ENCODE measurements at regions not wholly inside any gene's neighbourhood (a gene's known extent, or its start where the extent isn't known, plus 50 kb on each side); places are given as distances from the start of the nearest gene placed in this dataset.

DNA sequence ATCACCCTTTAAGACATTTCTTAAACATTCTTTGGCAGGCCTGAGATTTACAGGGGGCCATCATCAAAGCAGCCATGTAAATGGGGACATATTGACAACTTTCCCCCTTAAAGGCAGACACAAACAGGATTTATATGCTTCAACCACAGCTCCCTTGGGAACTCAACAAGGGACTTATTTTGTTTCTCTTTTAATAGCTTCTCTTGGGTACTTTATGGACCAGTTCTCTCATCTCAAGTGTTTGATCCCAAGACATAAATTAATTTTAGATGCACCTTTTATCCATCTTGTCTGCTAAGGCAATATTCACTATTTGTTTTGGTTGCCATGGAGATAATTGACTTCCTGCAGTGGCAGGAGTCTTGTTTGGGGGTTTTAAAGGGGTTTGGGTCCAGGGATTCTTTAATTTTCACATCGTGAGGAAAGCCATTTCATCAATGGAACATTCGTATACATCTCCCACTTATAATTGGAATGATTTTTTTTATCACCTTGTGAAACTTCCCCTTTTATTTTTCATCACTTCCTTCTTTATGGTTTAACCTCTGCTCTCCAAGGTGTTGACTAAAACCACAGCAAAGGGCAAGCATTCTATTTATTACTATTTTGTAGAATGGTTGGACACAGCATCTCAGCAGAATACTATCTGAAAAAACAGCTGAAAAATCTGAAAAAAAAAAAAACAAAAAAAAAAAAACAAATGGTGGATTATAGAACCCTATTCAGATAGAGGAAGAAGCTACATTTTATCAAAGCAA, 726.0 kb downstream of the DIAPH3 start:
- no peak for FAIRE-seq
- POLR2A ChIA-PET: no interaction called here
- BruUV-seq (replicated peaks): no TSS peak
- no peak overlapping the region for H3K4me3 ChIP-seq (replicated peaks in 1 of 3; ENCODE audit: insufficient read depth in 1 of 3, low read depth in 2 of 3, low read length in 3 of 3)
- no peak overlapping the region for H3K27ac ChIP-seq (ENCODE audit: extremely low read length, insufficient read depth, low read length)
- no peaks in the 10 kb centered on the region for H3K4me1 ChIP-seq (ENCODE audit: insufficient read depth, low read length)
- H2AFZ ChIP-seq (ENCODE audit: low read length): no peak overlapping the region
- CTCF ChIA-PET (ENCODE audit: low intra/inter-chr PET ratio, low total read pairs): no interaction called here
- no peaks in the 10 kb centered on the region for H3K27me3 ChIP-seq (ENCODE audit: control insufficient read depth in 1 of 2, insufficient read depth in 2 of 2, low read length in 2 of 2)
- no peaks in the 10 kb centered on the region for H4K20me1 ChIP-seq (ENCODE audit: insufficient read depth, low read length)
- H3K79me2 ChIP-seq (ENCODE audit: insufficient read depth, low read length): no peaks in the 10 kb centered on the region
- in situ Hi-C loops (cut with HindIII; ENCODE audit: extremely low pct_ligation_motif_present, low pct_unique_long_range_greater_than_20kb): no loop called here
- no peaks in the 10 kb centered on the region for H3K36me3 ChIP-seq (replicated peaks in 1 of 2; ENCODE audit: control insufficient read depth in 1 of 2, insufficient read depth in 2 of 2, low read length in 2 of 2)
- H3K4me2 ChIP-seq (ENCODE audit: low read depth, low read length): no peak overlapping the region
- intact Hi-C loops (cut with micrococcal nuclease; ENCODE audit: unreplicated experiment): no loop called here
- no peak for DNase-seq (ENCODE audit: low spot score)
- 2% methylated on average over 2 of the region's 2 CpGs for WGBS (ENCODE audit: low lambda C conversion rate)
- peaks cover 21% of the 10 kb centered on the region; the same call in 1 of the 2 replicates for H3K9me3 ChIP-seq (ENCODE audit: low read length)
- TF ChIP-seq, protein P1, sequence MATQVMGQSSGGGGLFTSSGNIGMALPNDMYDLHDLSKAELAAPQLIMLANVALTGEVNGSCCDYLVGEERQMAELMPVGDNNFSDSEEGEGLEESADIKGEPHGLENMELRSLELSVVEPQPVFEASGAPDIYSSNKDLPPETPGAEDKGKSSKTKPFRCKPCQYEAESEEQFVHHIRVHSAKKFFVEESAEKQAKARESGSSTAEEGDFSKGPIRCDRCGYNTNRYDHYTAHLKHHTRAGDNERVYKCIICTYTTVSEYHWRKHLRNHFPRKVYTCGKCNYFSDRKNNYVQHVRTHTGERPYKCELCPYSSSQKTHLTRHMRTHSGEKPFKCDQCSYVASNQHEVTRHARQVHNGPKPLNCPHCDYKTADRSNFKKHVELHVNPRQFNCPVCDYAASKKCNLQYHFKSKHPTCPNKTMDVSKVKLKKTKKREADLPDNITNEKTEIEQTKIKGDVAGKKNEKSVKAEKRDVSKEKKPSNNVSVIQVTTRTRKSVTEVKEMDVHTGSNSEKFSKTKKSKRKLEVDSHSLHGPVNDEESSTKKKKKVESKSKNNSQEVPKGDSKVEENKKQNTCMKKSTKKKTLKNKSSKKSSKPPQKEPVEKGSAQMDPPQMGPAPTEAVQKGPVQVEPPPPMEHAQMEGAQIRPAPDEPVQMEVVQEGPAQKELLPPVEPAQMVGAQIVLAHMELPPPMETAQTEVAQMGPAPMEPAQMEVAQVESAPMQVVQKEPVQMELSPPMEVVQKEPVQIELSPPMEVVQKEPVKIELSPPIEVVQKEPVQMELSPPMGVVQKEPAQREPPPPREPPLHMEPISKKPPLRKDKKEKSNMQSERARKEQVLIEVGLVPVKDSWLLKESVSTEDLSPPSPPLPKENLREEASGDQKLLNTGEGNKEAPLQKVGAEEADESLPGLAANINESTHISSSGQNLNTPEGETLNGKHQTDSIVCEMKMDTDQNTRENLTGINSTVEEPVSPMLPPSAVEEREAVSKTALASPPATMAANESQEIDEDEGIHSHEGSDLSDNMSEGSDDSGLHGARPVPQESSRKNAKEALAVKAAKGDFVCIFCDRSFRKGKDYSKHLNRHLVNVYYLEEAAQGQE (IDR thresholded peaks at IDR 0.05; ENCODE audit: borderline replicate concordance in 1 of 2, low read depth in 1 of 2, low read length in 2 of 2): peak in 1 of 2 experiments; percentile 64; a peak in 1 of 4 replicates
- TF ChIP-seq, protein P2, sequence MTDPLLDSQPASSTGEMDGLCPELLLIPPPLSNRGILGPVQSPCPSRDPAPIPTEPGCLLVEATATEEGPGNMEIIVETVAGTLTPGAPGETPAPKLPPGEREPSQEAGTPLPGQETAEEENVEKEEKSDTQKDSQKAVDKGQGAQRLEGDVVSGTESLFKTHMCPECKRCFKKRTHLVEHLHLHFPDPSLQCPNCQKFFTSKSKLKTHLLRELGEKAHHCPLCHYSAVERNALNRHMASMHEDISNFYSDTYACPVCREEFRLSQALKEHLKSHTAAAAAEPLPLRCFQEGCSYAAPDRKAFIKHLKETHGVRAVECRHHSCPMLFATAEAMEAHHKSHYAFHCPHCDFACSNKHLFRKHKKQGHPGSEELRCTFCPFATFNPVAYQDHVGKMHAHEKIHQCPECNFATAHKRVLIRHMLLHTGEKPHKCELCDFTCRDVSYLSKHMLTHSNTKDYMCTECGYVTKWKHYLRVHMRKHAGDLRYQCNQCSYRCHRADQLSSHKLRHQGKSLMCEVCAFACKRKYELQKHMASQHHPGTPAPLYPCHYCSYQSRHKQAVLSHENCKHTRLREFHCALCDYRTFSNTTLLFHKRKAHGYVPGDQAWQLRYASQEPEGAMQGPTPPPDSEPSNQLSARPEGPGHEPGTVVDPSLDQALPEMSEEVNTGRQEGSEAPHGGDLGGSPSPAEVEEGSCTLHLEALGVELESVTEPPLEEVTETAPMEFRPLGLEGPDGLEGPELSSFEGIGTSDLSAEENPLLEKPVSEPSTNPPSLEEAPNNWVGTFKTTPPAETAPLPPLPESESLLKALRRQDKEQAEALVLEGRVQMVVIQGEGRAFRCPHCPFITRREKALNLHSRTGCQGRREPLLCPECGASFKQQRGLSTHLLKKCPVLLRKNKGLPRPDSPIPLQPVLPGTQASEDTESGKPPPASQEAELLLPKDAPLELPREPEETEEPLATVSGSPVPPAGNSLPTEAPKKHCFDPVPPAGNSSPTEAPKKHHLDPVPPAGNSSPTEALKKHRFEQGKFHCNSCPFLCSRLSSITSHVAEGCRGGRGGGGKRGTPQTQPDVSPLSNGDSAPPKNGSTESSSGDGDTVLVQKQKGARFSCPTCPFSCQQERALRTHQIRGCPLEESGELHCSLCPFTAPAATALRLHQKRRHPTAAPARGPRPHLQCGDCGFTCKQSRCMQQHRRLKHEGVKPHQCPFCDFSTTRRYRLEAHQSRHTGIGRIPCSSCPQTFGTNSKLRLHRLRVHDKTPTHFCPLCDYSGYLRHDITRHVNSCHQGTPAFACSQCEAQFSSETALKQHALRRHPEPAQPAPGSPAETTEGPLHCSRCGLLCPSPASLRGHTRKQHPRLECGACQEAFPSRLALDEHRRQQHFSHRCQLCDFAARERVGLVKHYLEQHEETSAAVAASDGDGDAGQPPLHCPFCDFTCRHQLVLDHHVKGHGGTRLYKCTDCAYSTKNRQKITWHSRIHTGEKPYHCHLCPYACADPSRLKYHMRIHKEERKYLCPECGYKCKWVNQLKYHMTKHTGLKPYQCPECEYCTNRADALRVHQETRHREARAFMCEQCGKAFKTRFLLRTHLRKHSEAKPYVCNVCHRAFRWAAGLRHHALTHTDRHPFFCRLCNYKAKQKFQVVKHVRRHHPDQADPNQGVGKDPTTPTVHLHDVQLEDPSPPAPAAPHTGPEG (CRISPR knock-in tag; IDR thresholded peaks at IDR 0.05): no peak
- H3K9ac ChIP-seq (ENCODE audit: insufficient read depth, low read depth, low read length): no peak overlapping the region
- ATAC-seq: no peak

Data from HepG2 (cell line).